Activated CD4-positive, alpha-beta T cell treated with anti-CD3 and anti-CD28 coated beads, Interleukin-2, amount 50 U/mL, for 4 hours (primary cell): ENCODE measurements at regions not wholly inside any gene's neighbourhood (a gene's known extent, or its start where the extent isn't known, plus 50 kb on each side); places are given as distances from the start of the nearest gene placed in this dataset.

Experiments
- DNase-seq, 2 experiments: peaks; one replicate each; pipeline ENCODE4 v3.0.0-alpha.2; 2020

DNA sequence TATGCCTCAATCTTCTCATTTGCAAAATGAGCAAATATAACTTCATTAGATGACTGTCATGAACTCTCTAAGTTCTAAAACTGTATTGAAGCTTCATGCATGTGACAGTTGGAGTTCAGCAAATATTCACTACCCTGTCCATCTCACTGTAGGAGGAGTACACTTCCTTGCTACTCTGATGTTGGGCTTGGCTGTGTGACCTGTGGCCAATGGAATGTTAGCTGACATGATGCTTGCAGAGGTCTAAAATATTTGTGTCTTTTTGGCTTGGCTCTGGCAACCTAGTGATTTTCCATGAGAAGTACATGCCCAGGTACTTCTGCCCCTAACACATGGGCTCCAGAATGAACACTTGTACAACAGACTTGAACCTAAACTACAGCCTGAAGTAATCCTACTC is 203.1 kb upstream of the ANKH start:
- DNase-seq = no peak

DNA sequence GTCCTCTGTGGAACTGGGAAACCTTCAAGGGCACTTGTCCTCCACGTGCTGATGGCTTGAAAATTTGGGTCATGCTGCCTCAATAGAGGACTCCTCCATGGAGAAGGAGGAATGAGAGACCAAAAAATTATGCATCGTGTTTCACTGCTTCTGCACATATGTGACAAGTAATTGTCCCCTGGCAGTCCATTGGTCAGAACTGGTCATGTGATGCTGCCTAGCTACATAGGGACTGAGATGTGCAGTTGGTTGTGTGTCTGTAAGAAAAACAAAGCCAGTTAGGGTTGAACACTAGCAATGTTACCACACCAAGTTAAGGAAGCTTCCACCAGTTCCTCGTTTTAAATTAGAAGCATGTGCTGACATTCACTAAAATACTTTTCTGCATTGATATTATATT is 201.9 kb upstream of the ANKH start:
- no peak for DNase-seq

DNA sequence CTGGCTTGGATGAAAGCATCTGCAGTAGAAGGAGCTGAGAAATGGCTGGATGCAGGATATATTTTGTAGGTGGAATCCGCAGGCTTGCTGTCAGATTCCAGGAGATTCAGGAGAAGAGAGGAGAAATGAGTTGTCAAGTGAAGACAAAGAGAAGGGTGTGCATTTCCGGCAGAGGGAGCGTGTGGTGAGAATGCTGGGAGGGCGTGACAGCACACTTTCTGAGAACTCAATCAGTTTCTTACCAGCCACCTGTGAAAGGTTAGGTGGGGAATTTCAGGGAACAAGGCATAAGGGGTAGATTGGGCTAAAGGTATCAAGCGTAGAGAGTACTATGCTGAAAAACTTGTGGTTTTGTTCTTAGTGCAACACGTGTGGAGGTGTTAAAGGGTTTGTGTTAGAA is 199.3 kb upstream of the ANKH start:
- DNase-seq = no peak

DNA sequence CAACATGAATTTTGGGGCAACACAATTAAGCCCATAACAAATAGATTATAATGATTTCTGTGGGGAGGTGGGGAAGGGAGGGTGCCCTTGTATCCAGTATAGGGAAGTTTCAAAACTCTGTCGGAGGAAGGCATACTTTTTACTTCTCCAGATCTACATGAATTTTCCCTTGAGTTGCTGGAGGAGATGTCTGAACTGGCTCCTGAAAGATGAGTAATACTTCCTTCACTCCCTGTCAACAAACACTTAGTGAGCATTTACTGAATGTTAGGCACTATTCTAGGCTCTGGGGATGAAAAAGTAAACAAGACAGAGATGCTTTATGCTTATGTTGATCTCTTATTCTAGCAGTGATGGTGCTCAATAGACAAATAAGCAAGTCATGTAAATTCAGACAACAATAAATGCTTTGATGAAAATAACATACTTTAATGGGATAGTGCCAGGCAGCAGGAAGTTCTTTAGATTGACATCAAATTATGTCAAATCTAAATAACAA is 197.9 kb upstream of the ANKH start:
- DNase-seq = no peak

DNA sequence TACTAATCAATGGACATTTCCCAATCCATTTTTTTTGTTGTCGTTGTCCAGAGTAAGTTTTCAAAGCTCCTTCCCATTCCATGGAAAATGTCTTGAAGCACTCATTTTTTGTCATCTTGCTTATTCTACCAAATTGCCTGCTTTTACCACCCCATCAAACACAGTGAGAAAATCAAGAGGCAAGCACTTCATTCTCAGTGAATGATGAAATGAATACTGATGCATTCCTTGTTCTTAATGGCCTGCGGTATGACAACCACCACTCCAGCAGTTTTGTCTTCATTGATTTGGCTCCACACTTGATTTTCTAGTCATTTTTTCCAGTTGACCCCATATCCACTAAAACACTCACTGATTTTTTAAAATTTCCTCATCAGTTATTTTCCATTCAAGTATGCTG is 193.5 kb upstream of the ANKH start:
- no peak for DNase-seq

DNA sequence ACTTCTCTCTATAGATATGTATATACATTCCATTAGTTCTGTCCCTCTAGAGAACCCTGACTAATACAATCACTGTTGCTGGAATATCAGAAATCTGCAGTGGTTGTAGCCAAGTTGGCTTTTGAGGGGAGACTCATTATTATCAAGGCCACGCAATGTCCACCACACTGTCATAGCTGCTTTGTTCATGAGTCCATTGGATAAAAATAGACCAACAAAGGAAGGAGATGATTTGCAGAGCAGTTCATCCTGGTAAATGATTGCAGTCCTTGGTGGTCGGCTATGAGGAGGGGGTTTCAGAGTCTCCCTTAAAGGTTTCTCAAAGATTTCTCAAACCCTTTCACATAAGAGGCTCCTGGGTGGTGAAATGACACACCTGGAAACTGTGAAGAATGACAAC is 192.8 kb upstream of the ANKH start:
- DNase-seq = no peak

DNA sequence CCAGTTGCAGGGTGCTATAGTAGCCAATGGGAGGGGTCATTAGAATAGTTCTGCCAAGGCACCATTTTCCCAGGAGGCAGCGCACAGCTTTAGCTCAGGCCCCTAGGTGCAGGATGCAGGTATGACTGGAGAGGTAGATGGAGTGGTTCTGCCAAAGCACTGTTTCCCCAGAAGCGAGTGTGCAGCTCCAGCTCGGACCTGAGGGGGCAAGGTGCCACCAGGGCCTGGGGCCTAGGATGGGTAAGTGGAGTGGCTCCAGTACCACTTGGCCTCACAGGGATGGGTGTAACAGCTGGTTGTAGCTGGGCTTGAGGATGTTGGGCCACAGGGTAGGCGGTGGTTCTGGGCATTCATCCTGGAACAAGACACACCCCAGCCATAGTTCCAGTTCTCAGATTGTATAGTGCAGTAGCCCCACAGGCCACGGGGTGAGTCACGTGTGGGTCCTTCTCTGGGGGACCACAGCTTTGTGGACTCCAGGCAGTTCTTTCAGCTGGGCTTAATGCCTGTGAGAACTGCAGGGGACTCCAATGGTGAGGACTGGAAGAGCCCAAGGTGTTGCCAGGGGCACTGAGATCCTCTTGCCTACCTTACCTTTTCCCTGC is 185.5 kb upstream of the ANKH start:
- no peak for DNase-seq

DNA sequence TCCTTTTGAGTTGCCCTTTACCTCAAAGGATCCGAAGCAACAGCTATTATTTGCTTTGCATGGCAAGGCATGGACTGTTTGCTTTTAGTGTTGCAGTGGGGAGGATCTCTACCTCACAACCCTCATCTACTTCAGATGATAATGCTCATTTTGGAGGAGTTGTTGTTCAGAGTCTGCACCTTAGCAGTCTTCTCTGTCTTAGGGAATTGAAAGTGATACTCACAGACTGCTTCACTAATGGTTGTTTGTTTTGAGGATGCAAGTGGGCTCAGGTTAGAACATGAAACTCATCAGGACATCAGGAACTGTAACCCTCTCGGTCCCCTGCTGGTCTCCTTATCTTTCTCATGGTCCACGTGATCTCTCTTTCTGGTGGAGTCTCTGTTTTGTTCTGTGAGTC is 172.9 kb upstream of the ANKH start:
- DNase-seq = no peak

DNA sequence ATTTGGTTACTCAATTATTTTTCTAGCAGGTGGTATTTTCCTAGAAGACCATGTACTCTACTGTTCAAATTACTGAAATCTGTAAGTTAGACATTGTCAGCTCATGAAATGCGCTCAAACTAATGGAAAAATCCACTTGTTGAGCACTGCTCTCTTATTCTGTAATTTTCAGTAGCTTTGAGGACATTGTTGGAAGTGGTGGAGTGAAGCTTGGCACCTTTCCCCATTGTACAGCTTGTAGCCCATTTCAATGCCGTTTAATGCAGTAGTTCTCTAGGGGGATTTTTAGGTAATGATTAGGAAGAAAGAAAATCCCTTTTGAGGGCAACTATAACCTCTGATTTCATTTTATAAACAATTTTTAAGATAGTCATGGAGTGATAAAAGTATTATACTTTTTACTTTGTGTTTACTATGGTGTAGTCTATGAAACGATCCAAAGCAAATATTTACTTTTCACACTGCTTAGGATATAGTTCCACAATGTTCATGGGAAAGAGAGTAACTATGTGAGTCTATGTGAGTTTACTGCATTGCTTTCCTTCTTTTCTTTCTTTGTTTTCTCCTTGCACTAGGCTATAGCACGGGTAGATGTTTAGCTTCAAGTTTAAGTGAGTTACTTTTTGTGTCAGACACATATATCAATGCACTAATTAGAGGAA is 165.8 kb upstream of the ANKH start:
- no peak for DNase-seq

DNA sequence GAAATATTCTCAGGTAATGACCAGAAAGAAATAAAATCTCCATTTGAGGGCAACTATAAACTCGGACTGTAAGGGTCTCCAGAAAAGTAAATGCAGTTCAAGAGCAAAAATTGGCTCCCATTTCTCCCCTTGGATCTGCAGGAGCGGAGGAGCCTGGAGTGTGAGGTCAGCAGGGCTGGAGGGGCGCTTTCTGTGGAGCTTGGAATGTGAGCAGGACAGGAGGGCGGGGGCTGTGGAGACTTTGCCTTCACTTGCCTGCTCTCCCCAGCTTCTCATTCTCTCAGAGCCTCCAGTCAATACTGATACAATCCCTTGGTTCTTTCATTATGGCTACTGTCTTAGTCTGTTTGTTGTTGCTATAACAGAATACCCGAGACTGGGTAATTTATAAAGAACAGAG is 162.8 kb upstream of the ANKH start:
- DNase-seq = no peak

DNA sequence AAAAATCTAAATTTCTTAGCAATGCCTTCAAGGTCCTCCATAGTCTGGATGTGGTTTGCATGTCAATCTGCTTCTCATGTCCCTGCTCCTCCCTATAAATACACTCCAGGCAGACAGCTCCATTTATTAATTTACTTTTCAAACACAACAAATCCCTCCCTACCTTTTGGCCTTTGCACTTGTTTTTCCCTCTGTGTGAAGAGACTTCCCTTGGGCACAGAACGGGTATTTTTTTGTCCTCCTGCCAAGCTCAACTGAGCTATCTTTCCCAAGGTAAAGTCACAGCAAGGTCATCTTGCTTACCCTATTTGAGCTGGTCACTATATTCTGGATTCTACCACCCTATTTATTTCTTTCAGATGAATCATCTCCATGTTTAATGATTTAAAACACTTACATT is 159.6 kb upstream of the ANKH start:
- no peak for DNase-seq

DNA sequence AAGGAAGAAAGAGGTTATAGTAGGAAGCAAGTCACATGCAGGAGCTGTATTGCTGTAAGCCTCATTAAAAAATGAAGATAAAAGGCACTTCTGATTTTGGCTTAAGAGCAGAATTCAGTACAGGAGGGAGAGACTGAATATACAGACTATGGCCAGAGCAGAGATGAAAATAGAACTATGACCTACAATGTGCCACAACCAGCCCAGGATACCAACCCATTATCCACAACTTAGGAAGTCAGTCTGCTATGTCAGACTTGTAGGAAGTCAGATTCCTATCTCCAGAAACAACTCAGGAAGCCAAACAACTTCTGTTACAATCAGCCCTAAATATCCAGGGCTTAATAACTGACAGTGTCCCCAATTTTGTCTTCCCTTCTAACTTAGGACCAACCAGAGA is 156.2 kb upstream of the ANKH start:
- DNase-seq = no peak

DNA sequence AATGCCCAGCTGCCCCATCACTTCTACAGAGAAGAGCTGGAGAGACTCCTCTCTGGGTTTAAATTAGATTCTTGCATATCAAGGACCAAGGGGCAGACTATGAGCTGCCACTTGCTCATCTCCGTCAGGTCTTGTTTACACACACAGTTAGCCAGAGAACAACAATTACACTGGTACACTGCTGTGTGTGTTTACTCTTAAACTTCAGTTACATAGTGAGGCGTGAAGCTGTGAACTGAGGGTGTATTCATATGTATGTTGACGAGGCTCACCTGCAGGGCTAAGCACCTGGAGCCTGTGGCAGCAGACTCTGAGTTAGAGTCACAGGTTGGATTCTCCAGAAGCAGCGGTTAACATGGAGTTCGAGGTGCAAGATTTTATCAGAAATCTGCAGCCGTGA is 155.4 kb upstream of the ANKH start:
- no peak for DNase-seq

DNA sequence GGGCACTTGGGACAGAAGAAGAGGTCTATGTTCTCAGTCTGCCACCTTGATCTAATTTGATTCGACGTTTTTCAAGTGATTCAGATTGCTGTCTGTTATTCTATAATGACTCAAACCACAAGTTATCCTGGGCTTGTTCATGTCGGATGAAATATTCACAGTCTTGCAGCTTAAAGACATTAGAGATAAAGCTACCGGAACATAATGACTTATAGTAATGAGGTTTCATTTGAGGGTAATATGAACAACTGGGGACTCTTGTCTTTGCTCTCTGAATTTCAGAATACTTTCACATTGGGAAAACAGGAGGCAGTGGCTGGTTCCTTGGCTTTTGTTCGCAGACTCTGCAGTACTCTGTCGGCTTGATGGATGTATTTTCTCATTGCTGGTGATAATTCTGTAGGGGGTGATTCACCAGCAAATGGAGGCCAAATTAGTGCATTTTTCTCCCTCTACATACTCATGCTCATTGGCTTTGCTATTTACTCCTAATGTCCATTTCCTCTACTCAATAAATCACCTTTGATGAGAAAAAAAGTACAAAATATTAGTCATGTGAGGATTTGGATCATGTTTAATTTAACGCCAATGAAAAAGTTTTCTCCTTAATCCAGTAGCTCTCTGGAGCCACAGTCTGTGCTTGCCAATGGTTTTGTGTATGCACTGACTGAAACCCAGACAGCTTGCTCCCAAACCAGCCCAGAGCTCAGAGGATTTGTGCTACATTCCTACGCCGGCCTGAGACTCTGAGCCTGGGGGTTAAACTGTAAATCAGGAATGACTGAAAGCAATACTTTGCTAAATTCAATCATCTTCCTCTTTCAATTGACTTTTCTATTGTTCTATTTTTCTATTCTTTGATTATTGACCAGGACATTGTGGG is 154.7 kb upstream of the ANKH start:
- DNase-seq = no peak

DNA sequence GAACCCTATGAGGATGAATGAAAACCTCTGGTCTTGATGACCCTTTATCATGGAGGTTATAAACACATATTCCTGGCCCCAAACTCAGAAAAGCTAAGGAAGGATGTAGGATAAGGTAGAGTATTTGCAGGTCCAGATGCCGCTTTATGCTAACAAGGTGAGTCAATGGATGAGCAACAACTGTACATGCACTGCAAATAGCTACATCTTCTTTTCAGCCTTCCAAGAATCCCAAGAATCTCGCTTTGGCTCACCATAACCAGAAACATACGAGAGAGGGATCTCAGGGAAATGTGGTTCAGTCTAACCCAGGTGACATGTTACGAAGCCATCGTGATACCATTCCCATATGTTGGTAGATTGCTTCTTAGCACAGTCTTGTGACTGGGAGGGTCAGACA is 152.3 kb upstream of the ANKH start:
- DNase-seq = no peak

DNA sequence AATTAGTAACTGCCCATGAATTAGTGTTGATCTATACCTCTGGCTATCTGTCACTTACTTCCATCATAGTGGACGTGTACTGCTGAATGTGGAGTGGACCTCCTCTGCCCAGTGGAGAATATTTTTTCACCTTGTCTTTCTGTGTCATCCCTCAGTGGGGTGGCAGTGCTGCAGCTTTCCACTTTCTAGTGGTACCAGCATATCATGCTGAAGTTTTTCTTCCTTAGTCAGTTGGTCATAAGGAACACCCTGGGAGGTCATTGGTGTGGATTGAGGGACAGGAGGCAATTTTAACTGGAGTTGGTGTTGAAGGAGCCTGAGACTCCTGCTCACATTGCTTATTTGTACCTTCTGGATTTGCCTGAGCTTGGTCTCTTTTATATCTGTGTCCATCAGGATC is 151.7 kb upstream of the ANKH start:
- no peak for DNase-seq

DNA sequence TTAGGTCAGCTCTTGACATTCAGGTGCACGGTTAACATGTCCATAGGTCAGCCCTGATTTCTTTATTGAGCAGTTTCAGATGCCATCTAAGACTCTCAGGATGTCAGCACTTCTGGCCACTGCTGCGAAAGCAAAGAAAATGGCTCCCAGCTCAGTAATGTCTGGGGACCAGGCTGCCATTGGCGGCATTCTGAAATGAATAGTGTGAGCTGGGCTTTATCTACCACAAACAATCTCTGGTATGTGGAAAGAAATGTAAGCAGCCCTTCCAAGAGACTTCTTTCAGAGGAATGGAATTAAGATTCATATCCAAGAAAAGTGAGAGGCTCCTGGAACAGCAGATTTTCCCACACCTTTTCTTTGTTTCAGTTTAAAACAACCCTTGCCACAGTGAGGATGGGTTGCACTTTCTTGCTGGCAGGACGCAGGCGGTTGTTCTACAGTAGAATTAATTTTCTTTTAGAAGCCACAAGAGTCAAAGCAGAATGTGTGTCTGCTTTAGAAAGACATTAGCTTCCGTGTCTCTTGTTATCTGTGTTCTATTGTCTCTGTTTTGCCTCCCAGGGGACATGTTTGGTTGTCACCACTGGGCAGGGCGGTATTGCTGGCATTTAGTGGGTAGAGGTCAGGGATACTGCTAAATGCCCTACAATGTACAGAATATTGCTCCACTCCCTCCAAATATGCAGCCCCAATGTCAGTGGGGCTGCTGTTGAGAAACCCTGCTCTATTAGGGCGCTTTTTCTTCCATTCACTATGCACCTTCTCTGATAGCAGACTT is 149.9 kb upstream of the ANKH start:
- no peak for DNase-seq

DNA sequence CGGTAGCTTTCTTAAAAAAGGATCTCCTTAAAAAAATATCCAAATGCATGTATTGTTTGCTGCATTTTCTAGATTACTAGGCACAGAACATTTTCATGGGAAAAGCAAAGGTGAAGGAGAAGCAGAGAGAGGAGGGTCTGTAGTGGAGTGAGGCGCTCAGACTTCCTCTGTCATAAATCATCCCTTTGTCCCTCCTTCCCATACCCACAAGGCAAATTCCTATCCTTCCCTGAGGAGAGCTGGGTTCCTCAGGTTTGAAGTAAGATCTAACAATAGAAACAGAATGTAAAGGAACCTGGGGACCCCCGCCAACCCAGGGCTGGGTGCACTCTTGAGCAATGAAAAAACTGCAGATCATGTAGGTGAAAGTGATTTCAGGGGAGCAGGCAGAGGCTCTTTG is 149.2 kb upstream of the ANKH start:
- no peak for DNase-seq

DNA sequence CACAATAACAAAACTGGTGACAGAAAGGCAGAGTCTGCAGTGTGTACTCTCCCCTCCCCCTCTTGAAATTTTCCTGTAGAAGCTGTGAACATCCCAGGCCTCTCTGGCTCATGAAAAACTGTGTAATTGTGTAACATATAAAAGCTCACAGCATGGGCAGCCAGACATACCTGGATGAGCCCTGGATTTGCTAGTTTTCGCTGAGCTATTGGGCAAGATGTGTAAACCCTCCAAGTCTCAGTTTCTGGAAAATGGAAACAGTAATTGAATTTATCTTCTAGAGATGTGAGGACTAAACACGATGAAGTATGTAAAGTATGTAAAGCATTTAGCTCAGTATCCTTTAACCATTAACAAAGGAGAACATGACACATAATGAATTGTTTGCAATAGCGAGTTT is 143.2 kb upstream of the ANKH start:
- no peak for DNase-seq

DNA sequence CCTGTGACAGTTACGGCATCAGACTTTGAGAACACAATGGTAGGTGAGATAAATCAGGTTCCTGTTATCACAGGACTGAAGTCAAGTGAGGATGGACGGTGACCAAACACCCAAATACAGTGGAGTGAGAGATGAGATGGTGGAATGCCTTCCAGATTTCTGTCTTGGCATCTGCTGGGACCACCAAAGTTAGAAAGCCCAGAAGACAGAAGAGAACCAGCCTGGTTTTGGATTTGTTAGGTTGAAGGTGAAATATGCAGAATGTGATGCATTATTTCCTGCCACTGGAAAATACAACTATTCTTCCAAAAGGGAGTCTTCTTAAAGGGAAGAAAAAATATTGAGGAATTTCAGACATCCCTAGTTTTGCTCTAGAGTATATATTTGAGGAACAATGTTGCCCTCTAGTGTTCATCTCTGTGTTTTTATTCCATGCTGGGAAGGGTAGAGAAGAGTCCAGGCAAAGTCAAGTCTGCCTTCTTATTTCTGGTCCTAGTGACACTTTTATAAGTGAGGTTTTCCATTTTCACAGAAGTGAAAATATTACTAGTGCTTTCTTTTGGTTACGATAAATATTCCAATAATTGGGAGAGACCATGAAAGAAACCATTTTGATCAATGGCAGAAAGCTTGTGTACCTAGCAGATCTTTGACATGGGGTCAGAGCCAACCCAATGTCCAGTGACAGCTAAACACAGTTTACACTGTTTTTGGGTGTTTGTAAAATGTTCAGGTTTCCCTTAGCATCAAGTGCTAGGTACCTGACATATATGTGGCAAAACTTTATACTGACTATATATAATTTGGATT is 142.3 kb upstream of the ANKH start:
- no peak for DNase-seq

DNA sequence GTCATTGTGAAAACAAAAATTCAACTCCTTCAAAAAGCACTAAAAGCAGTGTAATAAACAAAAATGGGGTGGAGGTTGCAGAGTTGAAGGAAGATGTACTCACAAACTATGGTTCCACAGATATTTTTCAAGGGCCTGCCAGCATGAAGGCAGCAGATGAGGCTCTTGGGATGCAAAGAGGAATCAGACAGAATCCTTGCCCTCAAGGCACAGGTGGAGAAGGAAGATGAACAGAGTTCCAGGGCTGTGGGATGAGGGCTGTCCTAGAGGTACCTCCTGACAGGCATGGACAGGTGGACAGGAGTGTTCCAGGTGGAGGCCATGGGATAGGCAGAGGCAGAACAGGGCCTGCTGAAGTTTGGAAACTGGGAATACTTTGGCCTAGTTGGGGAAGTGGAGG is 140.5 kb upstream of the ANKH start:
- no peak for DNase-seq

DNA sequence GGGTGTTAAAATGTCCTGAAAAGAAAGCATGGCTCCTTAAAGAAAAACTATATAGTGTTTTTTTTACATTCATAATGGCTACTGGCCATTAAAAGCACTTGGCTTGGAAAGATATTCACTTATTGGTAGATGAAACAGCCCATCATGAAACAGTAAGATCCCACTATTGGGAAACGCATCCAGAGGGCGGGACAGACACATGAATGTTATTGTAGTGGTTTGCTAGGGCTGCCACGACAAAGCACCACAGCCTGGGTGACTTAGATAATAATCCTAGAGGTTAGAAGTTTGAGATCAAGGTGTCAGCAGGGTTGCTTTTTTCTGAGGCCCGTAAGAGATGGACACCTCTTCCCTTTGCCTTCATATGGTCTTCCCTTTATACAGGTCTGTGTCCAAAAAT is 139.4 kb upstream of the ANKH start:
- DNase-seq = no peak
